Muscle of leg (tissue), 3 donors: ENCODE measurements at regions not wholly inside any gene's neighbourhood (a gene's known extent, or its start where the extent isn't known, plus 50 kb on each side); places are given as distances from the start of the nearest gene placed in this dataset.

Source experiments
- DNase-seq: peaks from one replicate; pipeline ENCODE4 v3.0.0; 2013
- H3K27ac ChIP-seq: one replicate; pipeline ENCODE4 v1.5.1; 2013; ENCODE audit warnings: mild to moderate bottlenecking, low read length, control low read depth
- H3K27me3 ChIP-seq: one replicate; pipeline ENCODE4 v1.6.1; 2013; ENCODE audit warnings: low read length; ENCODE audit not compliant: control insufficient read depth, insufficient read depth
- H3K36me3 ChIP-seq: one replicate; pipeline ENCODE4 v1.6.1; 2013; ENCODE audit warnings: low read length; ENCODE audit not compliant: control insufficient read depth, insufficient read depth
- H3K4me1 ChIP-seq: one replicate; pipeline ENCODE4 v1.6.1; 2013; ENCODE audit warnings: low read length; ENCODE audit not compliant: control insufficient read depth, insufficient read depth
- H3K4me3 ChIP-seq: one replicate; pipeline ENCODE4 v1.5.1; 2013; ENCODE audit warnings: low read length, control low read depth
- H3K9me3 ChIP-seq: replicated peaks from 2 replicates; pipeline ENCODE4 v1.6.1; 2013; ENCODE audit warnings: low read depth, low read length; ENCODE audit not compliant: control insufficient read depth
- WGBS: methylation state at CpG from one replicate; pipeline ENCODE4 v1.1.5; 2013; ENCODE audit warnings: missing lambda C conversion rate; ENCODE audit not compliant: insufficient coverage; 5-methylcytosine and 5-hydroxymethylcytosine counted together

DNA sequence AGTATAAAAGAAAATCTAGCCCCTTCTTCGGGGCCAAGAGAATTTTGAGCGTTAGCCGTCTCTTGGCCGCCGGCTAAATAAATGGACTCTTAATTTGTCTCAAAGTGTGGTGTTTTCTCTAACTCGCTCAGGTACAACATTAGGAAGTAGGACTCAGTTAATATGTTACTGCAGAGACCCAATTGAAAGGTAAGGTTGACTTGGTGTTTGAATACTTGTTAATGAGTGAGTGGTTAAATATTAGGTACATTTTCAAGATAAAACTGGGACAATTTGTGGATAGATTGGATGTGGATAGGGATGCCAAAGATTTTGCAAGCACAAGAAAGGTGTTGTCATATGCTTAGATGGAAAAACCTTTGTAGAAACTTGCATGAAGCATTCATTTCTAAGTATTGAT is 1177.3 kb upstream of the CDH18 start:
- no peaks in the 10 kb centered on the region for H3K9me3 ChIP-seq
- no peak for DNase-seq
- no peak overlapping the region for H3K4me3 ChIP-seq
- no peaks in the 10 kb centered on the region for H3K27me3 ChIP-seq
- no CpG with 5 or more reads among the region's 6 CpGs for WGBS
- H3K36me3 ChIP-seq = no peaks in the 10 kb centered on the region
- H3K4me1 ChIP-seq = no peaks in the 10 kb centered on the region
- no peak overlapping the region for H3K27ac ChIP-seq

DNA sequence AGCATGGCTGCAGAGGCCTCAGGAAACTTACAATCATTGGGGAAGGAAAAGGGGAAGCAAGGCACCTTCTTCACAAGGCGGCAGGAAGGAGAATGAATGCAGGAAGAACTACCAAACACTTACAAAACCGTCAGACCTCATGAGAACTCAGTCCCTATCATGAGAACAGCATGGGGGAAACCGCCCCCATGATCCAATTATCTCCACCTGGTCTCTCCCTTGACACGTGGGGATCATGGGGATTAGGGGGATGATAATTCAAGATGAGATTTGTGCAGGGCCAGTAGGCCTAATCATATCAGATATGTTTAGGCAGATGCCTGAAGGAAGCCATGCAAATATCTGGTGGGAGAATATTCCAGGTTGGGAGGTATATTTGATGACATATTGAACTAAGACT is 1176.4 kb upstream of the CDH18 start:
- no peak overlapping the region for H3K27ac ChIP-seq
- no CpG with 5 or more reads among the region's 4 CpGs for WGBS
- no peak overlapping the region for H3K4me3 ChIP-seq
- H3K4me1 ChIP-seq = no peaks in the 10 kb centered on the region
- no peaks in the 10 kb centered on the region for H3K36me3 ChIP-seq
- H3K27me3 ChIP-seq = no peaks in the 10 kb centered on the region
- no peaks in the 10 kb centered on the region for H3K9me3 ChIP-seq
- DNase-seq = no peak

DNA sequence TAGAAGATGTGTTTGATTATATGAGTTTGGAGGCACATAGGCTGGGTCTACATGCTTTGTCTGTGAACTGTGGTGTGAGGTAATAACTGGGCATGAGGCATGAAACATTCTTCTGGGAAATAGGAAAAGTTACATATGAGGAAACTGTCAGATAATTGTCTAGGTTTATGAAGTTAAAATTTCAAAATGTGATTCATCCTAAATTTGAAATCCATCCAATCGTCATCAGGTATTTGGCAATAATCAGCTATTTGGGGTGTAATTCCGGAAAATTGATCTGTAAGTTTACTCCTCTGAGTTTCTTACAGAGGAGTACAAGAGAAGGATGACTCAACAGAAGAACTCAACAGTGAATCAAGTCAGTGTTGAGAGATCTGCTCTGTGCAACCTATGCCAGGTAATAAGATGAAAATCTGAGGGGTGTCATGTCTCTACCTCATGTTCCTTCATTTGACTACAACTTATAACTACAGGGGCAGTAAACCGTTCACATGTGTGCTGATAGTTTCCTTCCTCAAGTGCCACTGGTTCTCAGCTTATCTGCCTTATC is 1171.6 kb upstream of the CDH18 start:
- H3K27me3 ChIP-seq = no peaks in the 10 kb centered on the region
- H3K9me3 ChIP-seq = no peaks in the 10 kb centered on the region
- no peaks in the 10 kb centered on the region for H3K4me1 ChIP-seq
- peak; percentile 6 for DNase-seq
- 78% methylated on average over 1 of the region's 3 CpGs for WGBS
- H3K27ac ChIP-seq = no peak overlapping the region
- no peaks in the 10 kb centered on the region for H3K36me3 ChIP-seq
- H3K4me3 ChIP-seq = no peak overlapping the region

DNA sequence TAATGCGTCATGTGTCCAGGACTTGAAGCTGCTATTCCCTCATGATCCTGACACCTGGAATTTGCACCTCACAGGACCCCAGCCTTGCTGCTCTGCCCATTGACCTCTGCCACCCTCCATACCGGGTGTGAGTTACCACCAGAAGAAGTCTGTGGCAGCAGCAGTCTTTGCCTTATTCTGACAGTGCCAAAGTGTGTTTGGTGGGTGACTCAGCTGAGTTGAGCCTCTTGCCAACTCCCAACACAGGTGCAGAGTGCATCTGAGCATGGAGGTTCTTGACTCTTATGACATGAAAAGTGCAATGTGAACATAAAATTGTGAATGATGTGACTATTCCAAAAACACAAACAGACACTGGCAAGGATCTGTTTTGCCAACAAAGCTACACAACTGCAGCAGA is 1166.5 kb upstream of the CDH18 start:
- H3K36me3 ChIP-seq = no peaks in the 10 kb centered on the region
- H3K27ac ChIP-seq = no peak overlapping the region
- H3K27me3 ChIP-seq = no peaks in the 10 kb centered on the region
- DNase-seq = no peak
- H3K4me1 ChIP-seq = no peaks in the 10 kb centered on the region
- WGBS = no CpG with 5 or more reads among the region's 2 CpGs
- no peaks in the 10 kb centered on the region for H3K9me3 ChIP-seq
- no peak overlapping the region for H3K4me3 ChIP-seq

DNA sequence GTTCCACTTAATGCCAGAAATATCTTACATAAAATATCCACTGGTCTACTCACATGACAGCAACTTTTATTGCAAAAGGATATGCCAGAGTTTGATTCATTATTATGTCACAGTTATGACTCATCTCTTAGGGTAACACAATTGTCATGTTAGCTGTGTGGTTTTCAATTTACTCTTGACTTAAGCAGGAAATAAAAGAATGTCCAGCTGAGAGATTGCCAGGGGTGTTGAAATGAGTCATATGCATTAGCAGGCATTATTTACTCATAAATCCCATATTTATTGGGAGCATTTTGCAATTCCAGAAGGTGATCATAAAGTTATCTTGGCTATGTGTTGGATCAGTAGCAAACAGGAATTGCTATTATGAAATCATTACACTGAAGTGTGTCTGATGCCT is 1164.6 kb upstream of the CDH18 start:
- H3K4me3 ChIP-seq = no peak overlapping the region
- no peaks in the 10 kb centered on the region for H3K27me3 ChIP-seq
- no peaks in the 10 kb centered on the region for H3K9me3 ChIP-seq
- peak; percentile 41 for DNase-seq
- H3K27ac ChIP-seq = no peak overlapping the region
- H3K36me3 ChIP-seq = no peaks in the 10 kb centered on the region
- H3K4me1 ChIP-seq = no peaks in the 10 kb centered on the region

DNA sequence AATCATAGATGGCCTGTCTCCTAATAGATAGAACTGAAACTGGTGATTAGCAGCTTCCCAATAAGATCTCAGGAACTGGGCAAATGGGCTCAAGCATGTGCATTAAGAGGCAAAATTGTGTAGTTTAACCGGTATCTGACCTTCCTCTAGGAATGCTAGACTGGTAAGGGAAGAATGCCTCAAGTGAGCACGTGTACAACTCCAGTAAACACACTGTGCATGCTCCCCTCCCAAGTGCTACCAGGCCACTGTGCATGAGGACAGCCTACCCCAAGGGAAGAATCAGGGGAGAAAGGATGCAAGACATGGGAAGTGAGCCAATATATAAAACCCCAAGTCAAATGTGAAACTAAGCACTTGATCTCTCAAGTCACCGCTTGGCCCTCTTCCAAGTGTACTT is 1157.4 kb upstream of the CDH18 start:
- H3K27ac ChIP-seq = no peak overlapping the region
- no peaks in the 10 kb centered on the region for H3K9me3 ChIP-seq
- no CpG with 5 or more reads among the region's 3 CpGs for WGBS
- no peaks in the 10 kb centered on the region for H3K27me3 ChIP-seq
- no peak overlapping the region for H3K4me3 ChIP-seq
- no peak for DNase-seq
- no peaks in the 10 kb centered on the region for H3K36me3 ChIP-seq
- no peaks in the 10 kb centered on the region for H3K4me1 ChIP-seq

- H3K4me3 ChIP-seq = no peak overlapping the region
- no peak overlapping the region for H3K27ac ChIP-seq
- H3K4me1 ChIP-seq = no peaks in the 10 kb centered on the region
- H3K36me3 ChIP-seq = no peaks in the 10 kb centered on the region
- no CpG with 5 or more reads among the region's 4 CpGs for WGBS
- H3K27me3 ChIP-seq = no peaks in the 10 kb centered on the region
- DNase-seq = no peak
- no peaks in the 10 kb centered on the region for H3K9me3 ChIP-seq
Measured at GRCh38 chr5:21143686-21144085, 1155.7 kb upstream of the CDH18 start.

- H3K9me3 ChIP-seq = no peaks in the 10 kb centered on the region
- no peak for DNase-seq
- WGBS = 95% methylated on average over 9 of the region's 9 CpGs
- no peak overlapping the region for H3K4me3 ChIP-seq
- no peaks in the 10 kb centered on the region for H3K4me1 ChIP-seq
- no peak overlapping the region for H3K27ac ChIP-seq
- H3K27me3 ChIP-seq = no peaks in the 10 kb centered on the region
- H3K36me3 ChIP-seq = no peaks in the 10 kb centered on the region
Measured at GRCh38 chr5:21142791-21143190, 1154.8 kb upstream of the CDH18 start.

DNA sequence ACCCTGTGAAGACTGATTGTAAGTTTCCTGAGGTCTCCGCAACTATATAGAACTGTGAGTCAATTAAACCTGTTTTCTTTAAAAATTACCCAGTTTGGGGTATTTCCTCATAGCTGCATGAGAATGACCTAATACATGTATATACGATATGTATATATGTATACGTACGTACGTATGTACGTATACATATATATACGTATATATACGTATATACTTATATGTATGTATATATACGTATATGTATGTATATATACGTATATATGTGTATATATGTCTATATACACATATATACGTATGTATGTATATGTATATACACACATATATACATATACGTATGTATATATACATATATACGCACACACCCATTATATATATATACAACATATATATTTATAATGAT is 1153.0 kb upstream of the CDH18 start:
- DNase-seq = no peak
- no peak overlapping the region for H3K27ac ChIP-seq
- no peaks in the 10 kb centered on the region for H3K9me3 ChIP-seq
- no peak overlapping the region for H3K4me3 ChIP-seq
- WGBS = no CpG with 5 or more reads among the region's 13 CpGs
- H3K27me3 ChIP-seq = no peaks in the 10 kb centered on the region
- no peaks in the 10 kb centered on the region for H3K36me3 ChIP-seq
- H3K4me1 ChIP-seq = no peaks in the 10 kb centered on the region

DNA sequence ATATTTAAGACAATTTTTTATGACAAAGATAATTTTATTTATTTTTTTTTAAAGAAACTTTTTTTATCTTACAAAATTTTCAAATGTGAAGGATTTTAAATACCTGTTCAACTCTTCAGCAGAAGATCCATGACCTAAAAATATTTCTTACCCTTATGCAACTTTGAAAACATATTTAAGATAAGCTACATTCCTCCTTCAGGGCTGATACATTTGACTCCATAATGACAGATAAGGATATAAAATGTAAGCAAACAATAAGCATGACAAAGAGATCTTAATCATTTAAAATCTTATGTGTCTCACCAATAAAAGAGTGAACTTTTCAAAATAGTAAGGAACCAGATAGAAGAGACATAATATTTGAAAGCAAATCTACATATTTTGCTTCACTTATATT is 1138.2 kb upstream of the CDH18 start:
- Histone ChIP-seq H3K27me3 (no peaks in the 10 kb centered on the region), H3K4me1 (no peaks in the 10 kb centered on the region), H3K9me3 (no peaks in the 10 kb centered on the region), H3K36me3 (no peaks in the 10 kb centered on the region), H3K27ac (no peak overlapping the region), H3K4me3 (no peak overlapping the region)
- DNase-seq = no peak

GRCh38 chr5:21125238-21125983 is 1137.4 kb upstream of the CDH18 start:
- WGBS = 100% methylated on average over 1 of the region's 3 CpGs
- peak; percentile 37 for DNase-seq
- H3K4me1 ChIP-seq = no peaks in the 10 kb centered on the region

More at GRCh38 chr5:21125238-21125983, 1137.4 kb upstream of the CDH18 start:
- Histone ChIP-seq H3K36me3 (no peaks in the 10 kb centered on the region), H3K27me3 (no peaks in the 10 kb centered on the region), H3K9me3 (no peaks in the 10 kb centered on the region), H3K27ac (no peak overlapping the region), H3K4me3 (no peak overlapping the region)
